HCT116 (cell line): ENCODE measurements at regions not wholly inside any gene's neighbourhood (a gene's known extent, or its start where the extent isn't known, plus 50 kb on each side); places are given as distances from the start of the nearest gene placed in this dataset.

Experiments
- ATAC-seq: fragments of 200-7000 bp; cut with Tn5 transposase; 2 replicates; pipeline ENCODE4 v1.9.1; 2020; ENCODE audit warnings: mild to moderate bottlenecking, moderate library complexity
- BruUV-seq: library from RNA; stranded (reverse); fragments of 400-500 nt; replicated peaks from 2 replicates; lab custom pipeline; 2021; lab: Mats Ljungman, UMichigan
- CTCF ChIA-PET: fragments of 300-600 bp; sonication (Branson Sonifier 250); formaldehyde crosslinking; loops from one replicate; lab custom pipeline; 2021; ENCODE audit warnings: antibody characterized with exemption; lab: Charles Lee
- POLR2A ChIA-PET: fragments of 300-600, 350-600 bp; sonication (Branson Sonifier 250); formaldehyde crosslinking; loops from one replicate; lab custom pipeline; 2021; ENCODE audit warnings: antibody characterized with exemption; lab: Charles Lee
- RAD21 ChIA-PET, 2 experiments: fragments of 300-600 bp; sonication (Branson Sonifier 250); formaldehyde crosslinking; loops; one replicate each; lab custom pipeline; 2023; ENCODE audit warnings: low total read pairs in 2 of 2; ENCODE audit not compliant: uncharacterized antibody in 2 of 2, unreplicated experiment in 2 of 2, low non-redundant PET in 1 of 2; lab: Charles Lee
- DNase-seq: peaks from one replicate; pipeline ENCODE4 v3.0.0-alpha.2; 2010; ENCODE audit warnings: low read depth, low spot score
- H2AFZ ChIP-seq: fragments of 200-600 bp; shearing (Covaris generic), sonication (generic); 2 replicates; pipeline ENCODE4 v1.6.1; 2017; ENCODE audit warnings: low read depth, mixed run types, mixed read lengths, antibody characterized with exemption, low read length; ENCODE audit not compliant: poor library complexity, severe bottlenecking
- H3K27ac ChIP-seq: 2 replicates; pipeline ENCODE4 v1.5.1; 2012; ENCODE audit warnings: low read depth, low read length
- H3K27me3 ChIP-seq: fragments of 200-600 bp; sonication (generic); 2 replicates; pipeline ENCODE4 v1.6.1; 2016; ENCODE audit warnings: mixed run types, low read length, mixed read lengths; ENCODE audit not compliant: insufficient read depth
- H3K36me3 ChIP-seq, 2 experiments: fragments of 200-500 bp in 1 of 2; fragments of 200-600 bp in 1 of 2; sonication (Bioruptor generic) in 1 of 2; sonication (generic) in 1 of 2; 2 replicates each; pipeline versions ENCODE4 v1.5.1 to v1.6.1; 2014 to 2016; ENCODE audit warnings: low read length in 2 of 2, inconsistent platforms in 1 of 2, mixed read lengths in 1 of 2, mixed run types in 1 of 2; ENCODE audit not compliant: insufficient read depth in 2 of 2, control insufficient read depth in 1 of 2
- H3K4me1 ChIP-seq, 2 experiments: fragments of 200-600 bp in 1 of 2; sonication (generic) in 1 of 2; 2 replicates each; pipeline versions ENCODE4 v1.5.1 to v1.6.1; 2012 to 2017; ENCODE audit warnings: low read length in 2 of 2, inconsistent platforms in 1 of 2, mild to moderate bottlenecking in 1 of 2, mixed read lengths in 1 of 2, mixed run types in 1 of 2, moderate library complexity in 1 of 2; ENCODE audit not compliant: insufficient read depth in 2 of 2, control insufficient read depth in 1 of 2
- H3K4me2 ChIP-seq: fragments of 200-600 bp; sonication (generic); 2 replicates; pipeline ENCODE4 v1.6.1; 2017; ENCODE audit warnings: mixed run types, low read length, mixed read lengths
- H3K4me3 ChIP-seq, 2 experiments: fragments of 200-600 bp in 1 of 2; sonication (generic) in 1 of 2; replicated peaks in 1 of 2; 2 replicates each; pipeline ENCODE4 v1.5.1; 2011 to 2016; ENCODE audit warnings: low read length in 2 of 2, control low read depth in 1 of 2, low read depth in 1 of 2, mild to moderate bottlenecking in 1 of 2, mixed read lengths in 1 of 2, mixed run types in 1 of 2
- H3K79me2 ChIP-seq: fragments of 200-600 bp; sonication (generic); 2 replicates; pipeline ENCODE4 v1.6.1; 2017; ENCODE audit warnings: mild to moderate bottlenecking, mixed run types, low read length, moderate library complexity, mixed read lengths; ENCODE audit not compliant: insufficient read depth
- H3K9ac ChIP-seq: fragments of 200-600 bp; sonication (generic); 2 replicates; pipeline ENCODE4 v1.6.1; 2016; ENCODE audit warnings: low read length, mixed read lengths
- H3K9me2 ChIP-seq: fragments of 200-600 bp; sonication (generic), shearing (Covaris generic); 2 replicates; pipeline ENCODE4 v1.6.1; 2017; ENCODE audit warnings: mixed run types, mild to moderate bottlenecking, moderate library complexity; ENCODE audit not compliant: insufficient read depth
- H3K9me3 ChIP-seq, 2 experiments: fragments of 200-500 bp in 1 of 2; fragments of 200-600 bp in 1 of 2; sonication (Bioruptor generic) in 1 of 2; sonication (generic) in 1 of 2; 2 replicates each; pipeline ENCODE4 v1.6.1; 2014 to 2017; ENCODE audit warnings: low read length in 2 of 2, mixed read lengths in 2 of 2, inconsistent platforms in 1 of 2, low read depth in 1 of 2, mild to moderate bottlenecking in 1 of 2, mixed run types in 1 of 2, moderate library complexity in 1 of 2; ENCODE audit not compliant: control insufficient read depth in 1 of 2, insufficient read depth in 1 of 2
- H4K20me1 ChIP-seq: fragments of 200-600 bp; sonication (generic), shearing (Covaris generic); 2 replicates; pipeline ENCODE4 v1.6.1; 2017; ENCODE audit warnings: mixed run types, mild to moderate bottlenecking, moderate library complexity; ENCODE audit not compliant: insufficient read depth
- CBX3 ChIP-seq: IDR thresholded peaks from 2 replicates; pipeline ENCODE4 v1.6.1; 2012; ENCODE audit warnings: low read depth
- CTCF ChIP-seq, 3 experiments: fragments of 200-600 bp in 1 of 3; sonication (generic) in 1 of 3; IDR thresholded peaks in 2 of 3; conservative IDR thresholded peaks in 1 of 3; 2 replicates each; pipeline ENCODE4 v1.5.1; 2012 to 2017; ENCODE audit warnings: low read depth in 2 of 3, low read length in 2 of 3, antibody characterized with exemption in 1 of 3, borderline replicate concordance in 1 of 3, control low read depth in 1 of 3, mild to moderate bottlenecking in 1 of 3, mixed read lengths in 1 of 3, mixed run types in 1 of 3, moderate library complexity in 1 of 3; ENCODE audit not compliant: insufficient read depth in 1 of 3
- EGR1 ChIP-seq: IDR thresholded peaks from 2 replicates; pipeline ENCODE4 v1.6.1; 2012; ENCODE audit warnings: low read depth
- ELF1 ChIP-seq: IDR thresholded peaks from 2 replicates; pipeline ENCODE4 v1.6.1; 2012; ENCODE audit warnings: low read depth, borderline replicate concordance
- EZH2 ChIP-seq: fragments of 200-600 bp; sonication (generic); IDR thresholded peaks from 2 replicates; pipeline ENCODE4 v1.6.1; 2017; ENCODE audit warnings: antibody characterized with exemption, mixed run types
- FOSL1 ChIP-seq: IDR thresholded peaks from 2 replicates; pipeline ENCODE4 v1.6.1; 2012; ENCODE audit warnings: low read depth
- JUND ChIP-seq: IDR thresholded peaks from 2 replicates; pipeline ENCODE4 v1.6.1; 2012
- MAX ChIP-seq: IDR thresholded peaks from 2 replicates; pipeline ENCODE4 v1.6.1; 2012
- POLR2A ChIP-seq: IDR thresholded peaks from 2 replicates; pipeline ENCODE4 v1.7.0; 2011; ENCODE audit warnings: borderline replicate concordance; ENCODE audit not compliant: insufficient read depth, insufficient read length; ENCODE audit errors: extremely low read depth
- POLR2AphosphoS5 ChIP-seq: IDR thresholded peaks from 2 replicates; pipeline ENCODE4 v1.6.1; 2011; ENCODE audit warnings: mild to moderate bottlenecking, low read depth, low read length, moderate library complexity
- RAD21 ChIP-seq: IDR thresholded peaks from 2 replicates; pipeline ENCODE4 v1.6.1; 2012; ENCODE audit warnings: low read depth, mild to moderate bottlenecking
- REST ChIP-seq: IDR thresholded peaks from 2 replicates; pipeline ENCODE4 v1.6.1; 2012; ENCODE audit warnings: low read depth
- SIN3A ChIP-seq: IDR thresholded peaks from 2 replicates; pipeline ENCODE4 v1.6.1; 2012; ENCODE audit warnings: low read depth
- SP1 ChIP-seq: IDR thresholded peaks from 2 replicates; pipeline ENCODE4 v1.6.1; 2012; ENCODE audit warnings: low read depth
- SRF ChIP-seq: IDR thresholded peaks from 2 replicates; pipeline ENCODE4 v1.6.1; 2012; ENCODE audit warnings: low read depth
- TCF7L2 ChIP-seq: IDR thresholded peaks from 2 replicates; pipeline ENCODE4 v1.7.0; 2011; ENCODE audit warnings: borderline replicate concordance, inconsistent platforms; ENCODE audit not compliant: insufficient read depth, insufficient read length; ENCODE audit errors: extremely low read depth
- YY1 ChIP-seq: IDR thresholded peaks from 2 replicates; pipeline ENCODE4 v1.6.1; 2011; ENCODE audit warnings: low read length, low read depth, moderate library complexity, mild to moderate bottlenecking; ENCODE audit not compliant: insufficient replicate concordance; ENCODE audit errors: extremely low read depth
- ZBTB33 ChIP-seq: IDR thresholded peaks from 2 replicates; pipeline ENCODE4 v1.6.1; 2011; ENCODE audit warnings: mild to moderate bottlenecking, low read length, moderate library complexity; ENCODE audit not compliant: insufficient replicate concordance; ENCODE audit errors: extremely low read depth
- ZFX ChIP-seq: fragments of 450-650 bp; IDR thresholded peaks from 2 replicates; pipeline ENCODE4 v1.6.1; 2017
- intact Hi-C: fragments of 100-400 bp; cut with micrococcal nuclease; formaldehyde crosslinking; loops from 2 replicates; pipeline ENCODE4 v1.10.0; 2022

GRCh38 chr2:238693337-238694093, 154.4 kb upstream of the TWIST2 start:
- H3K79me2 ChIP-seq: no peaks in the 10 kb centered on the region
- no peak overlapping the region for H2AFZ ChIP-seq
- intact Hi-C loops: no loop called here
- no peaks in the 10 kb centered on the region for H3K36me3 ChIP-seq
- no peaks in the 10 kb centered on the region for H3K4me1 ChIP-seq
- H4K20me1 ChIP-seq: no peaks in the 10 kb centered on the region
- CTCF ChIA-PET: no interaction called here
- no peak overlapping the region for H3K9ac ChIP-seq
- no peak overlapping the region for H3K27ac ChIP-seq
- no peaks in the 10 kb centered on the region for H3K9me2 ChIP-seq
- H3K4me2 ChIP-seq: no peak overlapping the region
- no peak overlapping the region for H3K4me3 ChIP-seq
- POLR2A ChIA-PET: no interaction called here
- no peaks in the 10 kb centered on the region for H3K27me3 ChIP-seq
- RAD21 ChIA-PET: no interaction called here
- no TSS peak for BruUV-seq
- TF ChIP-seq SRF (no peak), JUND (no peak), EGR1 (no peak), FOSL1 (no peak), POLR2AphosphoS5 (no peak), CTCF (IDR thresholded peaks at IDR 0.05 in 2 of 3, conservative IDR thresholded peaks at IDR 0.05 in 1 of 3; ENCODE audit: borderline replicate concordance in 1 of 3, insufficient read depth in 1 of 3, low read depth in 2 of 3, low read length in 2 of 3) (no peak), REST (no peak), TCF7L2 (no peak), ZBTB33 (no peak), SIN3A (no peak), POLR2A (no peak), MAX (no peak), RAD21 (no peak), YY1 (no peak), EZH2 (no peak), ELF1 (no peak), ZFX (no peak), SP1 (no peak), CBX3 (no peak)
- no peak for DNase-seq
- no peaks in the 10 kb centered on the region for H3K9me3 ChIP-seq
- ATAC-seq: no peak
